ENCODE measurements at regions not wholly inside any gene's neighbourhood (a gene's known extent, or its start where the extent isn't known, plus 50 kb on each side); places are given as distances from the start of the nearest gene placed in this dataset.

DNA sequence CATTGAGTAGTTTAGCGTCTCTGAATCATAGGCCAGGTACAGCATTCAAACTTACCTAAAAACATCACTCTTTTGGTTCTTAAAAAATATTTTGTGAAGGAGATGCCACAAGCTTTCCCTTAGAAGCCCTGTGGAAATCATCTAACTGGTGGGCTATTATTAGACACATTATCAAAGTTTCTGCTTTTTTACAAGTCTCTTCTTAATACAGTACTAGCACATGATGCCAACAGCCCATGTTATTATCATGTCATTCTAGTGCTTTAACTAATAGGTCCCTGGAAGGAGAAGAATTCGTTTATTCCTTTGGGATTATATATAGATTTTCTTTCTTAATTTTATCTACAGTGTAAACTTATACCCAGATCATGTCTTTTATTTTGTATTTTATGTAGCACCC lies 146.0 kb upstream of the PTPRK start:
- Histone ChIP-seq H3K9me2 (ENCODE audit: insufficient read depth, low read length) (no peaks in the 10 kb centered on the region), H4K20me1 (ENCODE audit: insufficient read depth, low read length) (no peaks in the 10 kb centered on the region), H3K4me1 (ENCODE audit: insufficient read depth, low read length, poor library complexity, severe bottlenecking) (no peaks in the 10 kb centered on the region), H2AFZ (ENCODE audit: low read length) (no peak overlapping the region), H3K27ac (ENCODE audit: low read depth, low read length, poor library complexity, severe bottlenecking) (no peak overlapping the region), H3K4me2 (ENCODE audit: low read length) (no peak overlapping the region), H3K79me2 (ENCODE audit: insufficient read depth, low read depth, low read length) (no peaks in the 10 kb centered on the region), H3K9me3 (ENCODE audit: low read length) (no peaks in the 10 kb centered on the region), H3K4me3 (ENCODE audit: low read depth, low read length, poor library complexity, severe bottlenecking) (no peak overlapping the region), H3K36me3 (ENCODE audit: insufficient read depth, low read length) (no peaks in the 10 kb centered on the region)
- intact Hi-C loops (cut with micrococcal nuclease; ENCODE audit: unreplicated experiment), result no loop called here
- ChIA-PET CTCF (ENCODE audit: unreplicated experiment) (no interaction called here), POLR2A (no interaction called here)
- no TSS peak for BruUV-seq (replicated peaks)
- no peak for TF ChIP-seq EZH2phosphoT487 (IDR thresholded peaks at IDR 0.05; ENCODE audit: borderline replicate concordance, low read depth, low read length)
- TF ChIP-seq, protein P1, sequence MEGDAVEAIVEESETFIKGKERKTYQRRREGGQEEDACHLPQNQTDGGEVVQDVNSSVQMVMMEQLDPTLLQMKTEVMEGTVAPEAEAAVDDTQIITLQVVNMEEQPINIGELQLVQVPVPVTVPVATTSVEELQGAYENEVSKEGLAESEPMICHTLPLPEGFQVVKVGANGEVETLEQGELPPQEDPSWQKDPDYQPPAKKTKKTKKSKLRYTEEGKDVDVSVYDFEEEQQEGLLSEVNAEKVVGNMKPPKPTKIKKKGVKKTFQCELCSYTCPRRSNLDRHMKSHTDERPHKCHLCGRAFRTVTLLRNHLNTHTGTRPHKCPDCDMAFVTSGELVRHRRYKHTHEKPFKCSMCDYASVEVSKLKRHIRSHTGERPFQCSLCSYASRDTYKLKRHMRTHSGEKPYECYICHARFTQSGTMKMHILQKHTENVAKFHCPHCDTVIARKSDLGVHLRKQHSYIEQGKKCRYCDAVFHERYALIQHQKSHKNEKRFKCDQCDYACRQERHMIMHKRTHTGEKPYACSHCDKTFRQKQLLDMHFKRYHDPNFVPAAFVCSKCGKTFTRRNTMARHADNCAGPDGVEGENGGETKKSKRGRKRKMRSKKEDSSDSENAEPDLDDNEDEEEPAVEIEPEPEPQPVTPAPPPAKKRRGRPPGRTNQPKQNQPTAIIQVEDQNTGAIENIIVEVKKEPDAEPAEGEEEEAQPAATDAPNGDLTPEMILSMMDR (conservative IDR thresholded peaks at IDR 0.05; ENCODE audit: low read length), result no peak
- DNase-seq (ENCODE audit: low spot score), result no peak

GRCh38 chr6:128663238-128663637 lies 142.8 kb upstream of the PTPRK start:
- no peak overlapping the region for H3K27ac ChIP-seq (ENCODE audit: low read depth, low read length, poor library complexity, severe bottlenecking)
- no peaks in the 10 kb centered on the region for H3K36me3 ChIP-seq (ENCODE audit: insufficient read depth, low read length)
- TF ChIP-seq, protein P1 (conservative IDR thresholded peaks at IDR 0.05; ENCODE audit: low read length), result no peak
- TF ChIP-seq EZH2phosphoT487 (IDR thresholded peaks at IDR 0.05; ENCODE audit: borderline replicate concordance, low read depth, low read length), result no peak
- H3K9me2 ChIP-seq (ENCODE audit: insufficient read depth, low read length), result no peaks in the 10 kb centered on the region
- no peak overlapping the region for H2AFZ ChIP-seq (ENCODE audit: low read length)
- H4K20me1 ChIP-seq (ENCODE audit: insufficient read depth, low read length), result no peaks in the 10 kb centered on the region
- no TSS peak for BruUV-seq (replicated peaks)
- ChIA-PET POLR2A (interaction anchor here (0.5 kb wide), 1 partner anchor 205 kb away, joined by 3 read pairs; no protein-coding TSS in a partner anchor), CTCF (ENCODE audit: unreplicated experiment) (no interaction called here)
- no peak overlapping the region for H3K4me2 ChIP-seq (ENCODE audit: low read length)
- H3K9me3 ChIP-seq (ENCODE audit: low read length), result no peaks in the 10 kb centered on the region
- no peaks in the 10 kb centered on the region for H3K4me1 ChIP-seq (ENCODE audit: insufficient read depth, low read length, poor library complexity, severe bottlenecking)
- no peak for DNase-seq (ENCODE audit: low spot score)
- no peak overlapping the region for H3K4me3 ChIP-seq (ENCODE audit: low read depth, low read length, poor library complexity, severe bottlenecking)
- intact Hi-C loops (cut with micrococcal nuclease; ENCODE audit: unreplicated experiment), result no loop called here
- no peaks in the 10 kb centered on the region for H3K79me2 ChIP-seq (ENCODE audit: insufficient read depth, low read depth, low read length)

DNA sequence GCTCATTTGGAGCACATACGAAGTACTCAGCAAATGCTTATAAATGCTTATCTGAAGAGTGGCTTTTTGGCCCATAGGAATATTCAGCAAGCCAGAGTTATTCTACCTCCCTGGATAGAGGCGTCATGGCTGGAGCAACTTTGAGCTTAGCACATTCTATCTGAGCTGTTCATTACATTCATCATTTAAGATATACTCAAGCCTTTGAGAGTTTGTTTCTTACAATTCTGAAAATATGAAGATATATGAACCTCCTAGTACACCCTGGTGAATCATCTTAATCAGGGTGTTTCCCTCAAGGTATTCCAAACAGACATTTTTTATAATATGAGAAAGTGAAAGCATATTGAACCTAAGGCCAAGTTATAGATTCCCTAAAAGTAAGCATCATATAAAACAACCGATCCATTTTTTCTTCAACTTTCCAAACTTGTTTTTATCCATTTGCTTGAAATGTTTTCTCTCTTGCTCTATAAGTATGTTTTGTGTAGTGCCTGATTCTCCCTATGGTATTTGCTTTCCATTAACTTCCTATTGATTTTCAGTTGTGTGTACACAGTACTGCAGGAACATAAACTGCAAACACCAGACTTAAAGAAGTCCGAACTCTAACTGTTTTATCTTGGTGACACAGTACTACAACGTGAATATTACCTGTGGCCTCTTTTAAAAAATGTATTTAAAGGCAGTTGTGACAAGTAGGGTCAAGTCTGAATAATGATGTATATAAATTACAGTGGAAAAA lies 139.7 kb upstream of the PTPRK start:
- Histone ChIP-seq H3K4me1 (ENCODE audit: insufficient read depth, low read length, poor library complexity, severe bottlenecking) (no peaks in the 10 kb centered on the region), H3K4me3 (ENCODE audit: low read depth, low read length, poor library complexity, severe bottlenecking) (no peak overlapping the region), H2AFZ (ENCODE audit: low read length) (no peak overlapping the region), H3K36me3 (ENCODE audit: insufficient read depth, low read length) (no peaks in the 10 kb centered on the region), H3K9me3 (ENCODE audit: low read length) (no peaks in the 10 kb centered on the region), H3K9me2 (ENCODE audit: insufficient read depth, low read length) (no peaks in the 10 kb centered on the region), H4K20me1 (ENCODE audit: insufficient read depth, low read length) (no peaks in the 10 kb centered on the region), H3K79me2 (ENCODE audit: insufficient read depth, low read depth, low read length) (no peaks in the 10 kb centered on the region), H3K27ac (ENCODE audit: low read depth, low read length, poor library complexity, severe bottlenecking) (no peak overlapping the region), H3K4me2 (ENCODE audit: low read length) (no peak overlapping the region)
- no TSS peak for BruUV-seq (replicated peaks)
- DNase-seq (ENCODE audit: low spot score), result no peak
- TF ChIP-seq, protein P1 (conservative IDR thresholded peaks at IDR 0.05; ENCODE audit: low read length), result no peak
- TF ChIP-seq EZH2phosphoT487 (IDR thresholded peaks at IDR 0.05; ENCODE audit: borderline replicate concordance, low read depth, low read length), result no peak
- CTCF ChIA-PET (ENCODE audit: unreplicated experiment), result no interaction called here
- POLR2A ChIA-PET, result interaction anchor here (0.5 kb wide), 1 partner anchor 46 kb away, joined by 3 read pairs; no protein-coding TSS in a partner anchor
- intact Hi-C loops (cut with micrococcal nuclease; ENCODE audit: unreplicated experiment), result no loop called here
